Liver (tissue), 8 donors: ENCODE measurements at regions not wholly inside any gene's neighbourhood (a gene's known extent, or its start where the extent isn't known, plus 50 kb on each side); places are given as distances from the start of the nearest gene placed in this dataset.

Experiments used
- DNase-seq: peaks from one replicate; pipeline ENCODE4 v3.0.0-alpha.2; 2017; ENCODE audit warnings: low spot score
- H3K27ac ChIP-seq, 2 donors: one replicate each; pipeline ENCODE4 v1.7.0; 2013; ENCODE audit warnings: inconsistent platforms in 2 of 2, low read length in 2 of 2, control low read depth in 1 of 2, low read depth in 1 of 2, mild to moderate bottlenecking in 1 of 2
- H3K27me3 ChIP-seq, 4 donors: one replicate each; pipeline versions ENCODE4 v1.6.1 to v1.7.0; 2013; ENCODE audit warnings: low read length in 3 of 4, inconsistent platforms in 1 of 4, mild to moderate bottlenecking in 1 of 4, moderate library complexity in 1 of 4; ENCODE audit not compliant: control insufficient read depth in 4 of 4, insufficient read depth in 4 of 4
- H3K36me3 ChIP-seq, 4 donors: one replicate each; pipeline versions ENCODE4 v1.6.1 to v1.7.0; 2013; ENCODE audit warnings: low read length in 3 of 4, mild to moderate bottlenecking in 3 of 4, low read depth in 1 of 4, moderate library complexity in 1 of 4; ENCODE audit not compliant: control insufficient read depth in 4 of 4, insufficient read depth in 3 of 4
- H3K4me1 ChIP-seq, 4 donors: one replicate each; pipeline versions ENCODE4 v1.6.1 to v1.7.0; 2013; ENCODE audit warnings: low read length in 3 of 4, mild to moderate bottlenecking in 3 of 4, moderate library complexity in 1 of 4; ENCODE audit not compliant: control insufficient read depth in 4 of 4, insufficient read depth in 4 of 4
- H3K4me3 ChIP-seq, 3 donors: one replicate each; pipeline versions ENCODE4 v1.6.1 to v1.7.0; 2013; ENCODE audit warnings: low read length in 3 of 3, control low read depth in 1 of 3, low read depth in 1 of 3, mild to moderate bottlenecking in 1 of 3
- H3K9ac ChIP-seq, 2 donors: one replicate each; pipeline ENCODE4 v1.7.0; 2013; ENCODE audit warnings: low read length in 2 of 2, mild to moderate bottlenecking in 2 of 2, moderate library complexity in 2 of 2, control low read depth in 1 of 2, low read depth in 1 of 2
- H3K9me3 ChIP-seq, 4 donors: one replicate each; pipeline versions ENCODE4 v1.6.1 to v1.7.0; 2013; ENCODE audit warnings: low read length in 3 of 4; ENCODE audit not compliant: control insufficient read depth in 4 of 4
- ATF3 ChIP-seq: IDR thresholded peaks from 2 replicates; pipeline ENCODE4 v1.6.1; 2016; ENCODE audit warnings: antibody characterized with exemption
- CTCF ChIP-seq: fragments of 150-350 bp; IDR thresholded peaks from 2 replicates; pipeline ENCODE4 v1.5.1; 2017; ENCODE audit warnings: improper control_type of control experiment, low read depth, low read length; ENCODE audit not compliant: missing input control
- EGR1 ChIP-seq, 2 donors: IDR thresholded peaks; 2 replicates each; pipeline ENCODE4 v1.6.1; 2016 to 2018; ENCODE audit warnings: antibody characterized with exemption in 2 of 2, low read depth in 2 of 2
- FOXA1 ChIP-seq: IDR thresholded peaks from 2 replicates; pipeline ENCODE4 v1.6.1; 2016; ENCODE audit warnings: antibody characterized with exemption
- FOXA2 ChIP-seq: IDR thresholded peaks from 2 replicates; pipeline ENCODE4 v1.6.1; 2016; ENCODE audit warnings: antibody characterized with exemption
- GABPA ChIP-seq, 2 donors: IDR thresholded peaks in 1 of 2; conservative IDR thresholded peaks in 1 of 2; 2 replicates each; pipeline ENCODE4 v1.6.1; 2016; ENCODE audit warnings: antibody characterized with exemption in 2 of 2, mild to moderate bottlenecking in 1 of 2, moderate library complexity in 1 of 2
- HNF4A ChIP-seq, 2 donors: conservative IDR thresholded peaks; 2 replicates each; pipeline ENCODE4 v1.6.1; 2016; ENCODE audit warnings: antibody characterized with exemption in 2 of 2, mild to moderate bottlenecking in 2 of 2
- HNF4G ChIP-seq: IDR thresholded peaks from 2 replicates; pipeline ENCODE4 v1.6.1; 2016; ENCODE audit warnings: antibody characterized with exemption
- MAX ChIP-seq: IDR thresholded peaks from 2 replicates; pipeline ENCODE4 v1.6.1; 2016; ENCODE audit warnings: antibody characterized with exemption
- NR2F2 ChIP-seq: IDR thresholded peaks from 2 replicates; pipeline ENCODE4 v1.6.1; 2016; ENCODE audit warnings: antibody characterized with exemption
- RAD21 ChIP-seq, 2 donors: IDR thresholded peaks; 2 replicates each; pipeline ENCODE4 v1.6.1; 2016; ENCODE audit warnings: antibody characterized with exemption in 2 of 2, mild to moderate bottlenecking in 2 of 2
- REST ChIP-seq: IDR thresholded peaks from 2 replicates; pipeline ENCODE4 v1.6.1; 2016; ENCODE audit warnings: antibody characterized with exemption, mild to moderate bottlenecking
- RXRA ChIP-seq, 2 donors: IDR thresholded peaks; 2 replicates each; pipeline ENCODE4 v1.6.1; 2017 to 2018; ENCODE audit warnings: antibody characterized with exemption in 2 of 2, mild to moderate bottlenecking in 1 of 2
- SP1 ChIP-seq: IDR thresholded peaks from 2 replicates; pipeline ENCODE4 v1.6.1; 2018; ENCODE audit warnings: antibody characterized with exemption, mild to moderate bottlenecking
- TAF1 ChIP-seq: conservative IDR thresholded peaks from 2 replicates; pipeline ENCODE4 v1.6.1; 2016; ENCODE audit warnings: antibody characterized with exemption, mild to moderate bottlenecking
- YY1 ChIP-seq: IDR thresholded peaks from 2 replicates; pipeline ENCODE4 v1.6.1; 2016; ENCODE audit warnings: antibody characterized with exemption, mild to moderate bottlenecking
- ZBTB33 ChIP-seq: IDR thresholded peaks from 2 replicates; pipeline ENCODE4 v1.6.1; 2016; ENCODE audit warnings: antibody characterized with exemption
- WGBS: extraction: QIAGEN DNeasy Blood & Tissue Kit; methylation state at CpG from one replicate; pipeline ENCODE4 v1.1.7; 2013; 5-methylcytosine and 5-hydroxymethylcytosine counted together
- donor health status: healthy.
- donor health status: healthy.
- donor health status: healthy.
- donor health status: healthy.
- donor health status: healthy.

- 77% methylated on average over 3 of the region's 3 CpGs for WGBS
- TF ChIP-seq RAD21 (IDR thresholded peaks at IDR 0.05) (no peak), HNF4G (no peak), FOXA2 (no peak), MAX (no peak), ZBTB33 (no peak), EGR1 (IDR thresholded peaks at IDR 0.05; ENCODE audit: low read depth in 2 of 2) (no peak), FOXA1 (no peak), GABPA (IDR thresholded peaks at IDR 0.05 in 1 of 2, conservative IDR thresholded peaks at IDR 0.05 in 1 of 2) (no peak), HNF4A (conservative IDR thresholded peaks at IDR 0.05) (no peak), NR2F2 (no peak), YY1 (no peak), CTCF (no peak), RXRA (IDR thresholded peaks at IDR 0.05) (no peak), TAF1 (no peak), SP1 (no peak), ATF3 (no peak), REST (no peak)
- DNase-seq = no peak
These were observed 120.6 kb upstream of the CD82 start for GRCh38 chr11:44444770-44445321.

More at GRCh38 chr11:44444770-44445321, 120.6 kb upstream of the CD82 start:
- no peaks in the 10 kb centered on the region for H3K4me1 ChIP-seq
- H3K27ac ChIP-seq = no peak overlapping the region
- no peaks in the 10 kb centered on the region for H3K9me3 ChIP-seq
- H3K9ac ChIP-seq = no peak overlapping the region
- H3K4me3 ChIP-seq = no peak overlapping the region
- no peaks in the 10 kb centered on the region for H3K27me3 ChIP-seq
- no peaks in the 10 kb centered on the region for H3K36me3 ChIP-seq
